GM12865 (cell line): ENCODE measurements at regions not wholly inside any gene's neighbourhood (a gene's known extent, or its start where the extent isn't known, plus 50 kb on each side); places are given as distances from the start of the nearest gene placed in this dataset.

ENCODE experiments used
- DNase-seq: peaks from one replicate; pipeline ENCODE4 v3.0.0; 2010; ENCODE audit warnings: low read depth
- H3K4me3 ChIP-seq: 2 replicates; pipeline ENCODE4 v1.5.1; 2011; ENCODE audit warnings: mild to moderate bottlenecking, low read depth, low read length, control low read depth
- CTCF ChIP-seq: IDR thresholded peaks from 2 replicates; pipeline ENCODE4 v1.5.1; 2011; ENCODE audit warnings: low read length, control low read depth, low read depth, inconsistent platforms; ENCODE audit not compliant: insufficient read depth; ENCODE audit errors: missing control alignments

- no peak overlapping the region for H3K4me3 ChIP-seq
- DNase-seq, result no peak
- TF ChIP-seq CTCF, result no peak
Observed at GRCh38 chr21:23664193-23664694, 1943.0 kb downstream of the MRPL39 start.

- no peak for DNase-seq
- H3K4me3 ChIP-seq, result no peak overlapping the region
- no peak for TF ChIP-seq CTCF
Observed at GRCh38 chr21:23660560-23660959, 1946.7 kb downstream of the MRPL39 start.

- no peak for TF ChIP-seq CTCF
- no peak for DNase-seq
- no peak overlapping the region for H3K4me3 ChIP-seq
Observed at GRCh38 chr21:23644768-23645167, 1962.5 kb downstream of the MRPL39 start.

- DNase-seq, result no peak
- H3K4me3 ChIP-seq, result no peak overlapping the region
- no peak for TF ChIP-seq CTCF
Observed at GRCh38 chr21:23639721-23640120, 1967.6 kb downstream of the MRPL39 start.

- no peak for TF ChIP-seq CTCF
- DNase-seq, result no peak
- no peak overlapping the region for H3K4me3 ChIP-seq
Observed at GRCh38 chr21:23638131-23638695, 1969.1 kb downstream of the MRPL39 start.

GRCh38 chr21:23633447-23633940 lies 1973.8 kb downstream of the MRPL39 start:
- no peak for TF ChIP-seq CTCF
- H3K4me3 ChIP-seq, result no peak overlapping the region
- no peak for DNase-seq

- TF ChIP-seq CTCF, result no peak
- H3K4me3 ChIP-seq, result no peak overlapping the region
- no peak for DNase-seq
Observed at GRCh38 chr21:23624281-23624680, 1983.0 kb downstream of the MRPL39 start.
